ENCODE measurements at regions not wholly inside any gene's neighbourhood (a gene's known extent, or its start where the extent isn't known, plus 50 kb on each side); places are given as distances from the start of the nearest gene placed in this dataset.

- no peak for TF ChIP-seq MAX (IDR thresholded peaks at IDR 0.05)
- TF ChIP-seq TAF1 (IDR thresholded peaks at IDR 0.05; ENCODE audit: low read depth) = no peak
- TF ChIP-seq REST (IDR thresholded peaks at IDR 0.05; ENCODE audit: low read depth) = no peak
- TF ChIP-seq TEAD4 (IDR thresholded peaks at IDR 0.05) = no peak
- no peak for TF ChIP-seq RAD21 (IDR thresholded peaks at IDR 0.05; ENCODE audit: low read depth)
- TF ChIP-seq NFIC (IDR thresholded peaks at IDR 0.05) = no peak
- no peak for TF ChIP-seq YY1 (IDR thresholded peaks at IDR 0.05; ENCODE audit: low read depth)
- TF ChIP-seq EGR1 (IDR thresholded peaks at IDR 0.05) = no peak
- no peak for TF ChIP-seq EP300 (IDR thresholded peaks at IDR 0.05; ENCODE audit: borderline replicate concordance)
- no peak for TF ChIP-seq CREB1 (IDR thresholded peaks at IDR 0.05; ENCODE audit: low read depth)
- TF ChIP-seq FOXM1 (IDR thresholded peaks at IDR 0.05; ENCODE audit: borderline replicate concordance, low read depth) = no peak
- no peak for TF ChIP-seq CEBPB (IDR thresholded peaks at IDR 0.05)
These were observed 79.1 kb upstream of the FAN1 start for GRCh38 chr15:30824518-30825195.

Measured in Ishikawa (cell line).